ENCODE measurements at regions not wholly inside any gene's neighbourhood (a gene's known extent, or its start where the extent isn't known, plus 50 kb on each side); places are given as distances from the start of the nearest gene placed in this dataset.

- DNase-seq (ENCODE audit: extremely low spot score in 2 of 2): no peak
- Histone ChIP-seq H3K27me3 (no peaks in the 10 kb centered on the region), H3K9me3 (no peaks in the 10 kb centered on the region), H3K4me3 (no peak overlapping the region), H3K27ac (no peak overlapping the region), H3K4me1 (peaks cover 20% of the 10 kb centered on the region), H3K36me3 (no peaks in the 10 kb centered on the region)
- intact Hi-C loops (cut with DNase I): no loop called here
- no peak for TF ChIP-seq POLR2AphosphoS5 (IDR thresholded peaks at IDR 0.05; ENCODE audit: insufficient read depth in 1 of 2, low read depth in 1 of 2)
These were observed 250.5 kb downstream of the LOXHD1 start for GRCh38 chr18:46406539-46406932.

DNA sequence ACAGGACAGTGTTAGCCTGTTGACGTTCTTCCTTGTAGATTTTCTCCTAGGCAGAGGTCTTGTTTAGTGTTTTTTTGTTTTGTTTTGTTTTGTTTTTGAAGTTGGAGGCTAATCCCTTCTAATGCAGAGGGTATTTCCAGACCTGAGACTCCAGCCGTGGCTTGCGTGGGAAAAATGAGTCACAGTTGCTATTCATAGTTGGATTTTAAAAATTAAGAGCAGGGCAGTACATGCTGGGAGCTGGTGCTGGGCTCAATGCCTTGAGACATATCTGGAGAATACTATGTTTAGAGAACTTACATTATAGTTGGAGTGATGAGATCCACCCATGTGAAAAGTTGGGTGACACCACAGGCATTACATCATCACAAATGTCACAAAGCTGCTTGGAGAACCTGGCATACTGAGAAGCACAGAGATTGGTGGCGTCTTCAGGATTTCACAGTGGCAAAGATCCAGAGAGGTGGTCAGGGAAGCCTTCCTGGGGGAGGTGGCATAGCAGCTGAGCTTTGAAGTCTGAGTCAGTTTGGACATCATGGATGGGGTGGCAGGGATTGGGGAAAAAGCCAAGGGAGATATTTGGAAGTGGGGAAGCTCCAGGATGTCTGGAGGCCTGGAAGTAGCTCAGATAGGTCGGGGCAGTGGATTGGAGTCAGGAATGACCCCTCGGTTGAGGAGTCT is 249.4 kb downstream of the LOXHD1 start:
- DNase-seq (ENCODE audit: extremely low spot score in 2 of 2): no peak
- Histone ChIP-seq H3K9me3 (no peaks in the 10 kb centered on the region), H3K4me3 (no peak overlapping the region), H3K27ac (no peak overlapping the region), H3K4me1 (peaks cover 31% of the 10 kb centered on the region), H3K27me3 (no peaks in the 10 kb centered on the region), H3K36me3 (no peaks in the 10 kb centered on the region)
- intact Hi-C loops (cut with DNase I): no loop called here
- TF ChIP-seq CTCF (IDR thresholded peaks at IDR 0.05) (no peak), POLR2A (IDR thresholded peaks at IDR 0.05) (no peak), POLR2AphosphoS5 (IDR thresholded peaks at IDR 0.05; ENCODE audit: insufficient read depth in 1 of 2, low read depth in 1 of 2) (no peak)

DNA sequence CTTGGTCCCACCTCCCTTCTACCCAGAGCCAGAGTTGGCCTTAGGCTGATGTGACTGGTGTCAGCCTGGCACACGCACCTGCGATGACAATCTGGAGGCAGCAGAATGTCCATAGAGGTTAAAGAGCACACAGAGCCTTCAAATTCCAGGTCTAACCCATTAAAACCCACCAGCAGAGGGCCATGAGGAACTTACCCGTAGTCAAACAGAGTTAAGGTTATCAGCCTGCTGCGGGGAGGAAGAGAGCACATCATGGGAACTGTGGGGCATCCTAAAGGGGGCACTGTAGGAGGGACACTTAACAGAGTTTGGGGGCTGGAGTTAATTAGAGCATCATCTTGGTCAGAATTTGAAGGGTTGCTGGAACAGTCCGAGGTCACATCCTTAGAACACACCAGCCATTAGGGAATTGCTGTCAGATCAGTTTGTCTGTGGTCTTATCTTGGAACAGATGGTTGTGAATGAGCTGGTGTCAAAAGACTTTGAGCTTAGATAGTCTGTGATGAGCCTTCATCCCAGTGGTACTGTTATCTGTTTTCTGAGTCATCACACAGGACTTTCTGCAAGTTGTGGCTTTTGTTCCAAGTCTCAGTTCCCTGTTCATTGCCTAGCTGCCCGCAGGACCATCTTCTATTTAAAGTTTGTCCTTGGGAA is 248.6 kb downstream of the LOXHD1 start:
- TF ChIP-seq POLR2A (IDR thresholded peaks at IDR 0.05) (no peak), CTCF (IDR thresholded peaks at IDR 0.05) (no peak), POLR2AphosphoS5 (IDR thresholded peaks at IDR 0.05; ENCODE audit: insufficient read depth in 1 of 2, low read depth in 1 of 2) (no peak)
- intact Hi-C loops (cut with DNase I): no loop called here

GRCh38 chr18:46411191-46411828 is 245.7 kb downstream of the LOXHD1 start:
- Histone ChIP-seq H3K9me3 (no peaks in the 10 kb centered on the region), H3K27ac (no peak overlapping the region), H3K4me1 (peaks cover 34% of the 10 kb centered on the region), H3K4me3 (no peak overlapping the region), H3K27me3 (no peaks in the 10 kb centered on the region), H3K36me3 (no peaks in the 10 kb centered on the region)
- intact Hi-C loops (cut with DNase I): no loop called here
- DNase-seq (ENCODE audit: extremely low spot score in 2 of 2): no peak
- no peak for TF ChIP-seq POLR2A (IDR thresholded peaks at IDR 0.05)
- no peak for TF ChIP-seq POLR2AphosphoS5 (IDR thresholded peaks at IDR 0.05; ENCODE audit: insufficient read depth in 1 of 2, low read depth in 1 of 2)
- no peak for TF ChIP-seq CTCF (IDR thresholded peaks at IDR 0.05)

More for the DNA sequence above, 248.6 kb downstream of the LOXHD1 start:
- Histone ChIP-seq H3K27me3 (no peaks in the 10 kb centered on the region), H3K9me3 (no peaks in the 10 kb centered on the region), H3K36me3 (no peaks in the 10 kb centered on the region), H3K27ac (no peak overlapping the region), H3K4me1 (peaks cover 38% of the 10 kb centered on the region), H3K4me3 (no peak overlapping the region)
- DNase-seq (ENCODE audit: extremely low spot score in 2 of 2): no peak

GRCh38 chr18:46411867-46412690 is 244.9 kb downstream of the LOXHD1 start:
- no peak overlapping the region for H3K27ac ChIP-seq

More at GRCh38 chr18:46411867-46412690, 244.9 kb downstream of the LOXHD1 start:
- Histone ChIP-seq H3K27me3 (no peaks in the 10 kb centered on the region), H3K9me3 (no peaks in the 10 kb centered on the region), H3K4me3 (no peak overlapping the region), H3K4me1 (peaks cover 31% of the 10 kb centered on the region), H3K36me3 (no peaks in the 10 kb centered on the region)
- intact Hi-C loops (cut with DNase I): no loop called here
- no peak for TF ChIP-seq POLR2A (IDR thresholded peaks at IDR 0.05)
- DNase-seq (ENCODE audit: extremely low spot score in 2 of 2): no peak

Data from vagina (tissue), 2 donors.